Inflammatory macrophage treated with lipopolysaccharide for 4 hours (primary cell): ENCODE measurements at regions not wholly inside any gene's neighbourhood (a gene's known extent, or its start where the extent isn't known, plus 50 kb on each side); places are given as distances from the start of the nearest gene placed in this dataset.

Experiments
- DNase-seq: peaks from one replicate; pipeline ENCODE4 v3.0.0-alpha.2; 2020

DNA sequence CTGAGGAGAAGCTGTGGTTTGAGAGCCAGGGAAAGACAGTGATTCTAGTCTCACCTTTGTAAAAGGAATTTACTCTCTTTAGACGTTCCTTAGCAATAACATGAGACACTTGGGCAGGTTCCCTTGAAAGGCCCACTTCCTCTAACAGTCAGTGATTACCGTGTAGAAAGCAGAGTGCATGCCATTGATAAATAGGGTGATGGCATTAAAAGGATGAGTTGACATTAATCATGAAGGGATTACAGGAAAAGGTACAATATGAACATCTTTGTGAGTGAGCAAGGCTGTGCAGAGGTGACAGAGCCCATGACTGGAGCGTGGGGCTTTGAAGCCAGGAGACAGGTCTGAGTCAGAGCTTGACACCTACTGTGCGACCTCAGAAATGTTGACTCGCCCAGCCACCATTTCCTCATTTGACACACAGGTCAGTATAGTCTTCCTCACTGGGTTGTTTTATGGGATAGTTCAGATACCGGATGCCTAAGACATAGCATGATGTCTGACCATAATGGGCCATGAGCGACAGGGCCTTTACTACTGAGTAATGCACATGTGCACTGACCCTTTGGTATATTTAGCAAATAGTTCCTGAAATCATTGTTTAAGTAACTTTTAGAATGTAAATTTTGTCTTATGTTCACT lies 341.7 kb upstream of the MTNR1B start:
- DNase-seq: no peak

DNA sequence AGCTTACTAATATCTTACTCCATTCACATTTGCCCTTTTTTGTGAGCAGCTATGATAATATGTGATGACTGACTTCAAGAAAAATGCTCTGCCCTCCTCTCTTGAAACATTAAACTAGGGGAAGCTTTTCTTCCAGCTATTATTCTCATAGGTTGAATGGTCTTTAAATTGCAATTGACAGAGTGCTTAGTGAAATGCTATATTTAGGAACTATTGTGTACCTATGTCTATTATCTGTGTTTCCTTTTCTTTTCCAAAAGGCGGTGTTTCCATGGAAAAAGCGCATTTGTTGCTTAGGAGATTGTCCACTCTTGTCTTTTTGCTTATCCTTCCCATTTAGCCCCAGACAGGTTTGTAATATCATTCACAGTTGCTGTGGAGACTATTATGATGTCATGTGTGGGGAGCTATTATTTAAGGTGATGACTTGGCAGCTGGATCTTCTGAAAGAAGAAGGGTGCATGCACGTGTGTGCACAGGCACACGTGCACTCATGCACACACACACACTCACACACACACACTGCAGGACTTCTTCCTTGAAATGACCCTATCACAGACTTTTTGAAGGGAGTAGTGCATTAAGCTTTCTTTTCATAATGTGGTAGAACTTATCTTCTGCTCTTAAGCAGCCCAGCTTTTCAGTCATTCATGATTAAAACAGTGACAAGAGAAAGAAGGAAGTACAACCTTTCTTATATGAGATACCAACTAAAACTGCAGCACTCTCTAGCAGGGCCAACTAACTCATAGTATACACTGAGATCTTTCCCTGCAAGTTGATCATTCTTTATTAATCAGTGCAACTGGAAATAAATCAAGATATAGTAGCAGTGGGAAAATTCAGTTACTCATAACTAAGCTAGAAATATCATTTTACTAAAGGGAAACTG lies 340.8 kb upstream of the MTNR1B start:
- DNase-seq: no peak

DNA sequence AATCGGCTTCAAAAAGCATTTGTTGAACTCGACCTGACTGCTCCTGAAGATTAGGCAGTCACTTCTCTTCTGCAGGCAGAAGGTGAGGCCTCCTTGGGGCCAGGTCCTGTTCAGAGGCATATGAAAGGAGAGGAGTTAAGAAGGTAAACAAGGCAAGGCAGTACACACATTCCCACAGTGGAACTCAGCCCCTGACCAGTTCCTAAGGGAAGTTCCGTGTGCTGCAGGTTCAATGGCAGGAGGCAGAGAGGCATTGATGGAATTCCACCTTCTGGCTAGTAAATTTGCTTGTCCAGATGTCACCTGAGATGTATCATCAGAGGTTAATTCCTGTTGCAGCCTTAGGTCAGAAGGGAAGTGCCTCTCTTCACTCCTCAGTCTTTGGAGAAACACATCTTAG lies 337.0 kb upstream of the MTNR1B start:
- DNase-seq: no peak

DNA sequence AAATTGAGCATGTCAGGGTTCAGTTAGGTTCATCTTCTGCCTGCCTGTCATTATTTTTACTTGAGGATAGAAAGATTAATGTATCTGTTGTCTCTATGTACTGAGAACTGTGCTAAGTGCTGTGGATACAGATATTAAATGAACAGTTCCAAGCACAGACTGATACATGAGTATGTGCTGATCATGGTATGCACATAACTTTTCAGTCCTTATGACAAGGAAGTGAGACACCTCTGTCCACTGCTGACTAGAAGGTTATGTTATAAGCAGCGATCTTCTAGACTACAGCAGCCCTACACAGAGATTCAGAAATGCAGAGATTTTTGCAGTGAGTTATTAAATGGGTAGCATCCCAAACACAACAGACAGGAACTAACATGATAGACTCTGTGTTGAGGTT lies 335.6 kb upstream of the MTNR1B start:
- no peak for DNase-seq

DNA sequence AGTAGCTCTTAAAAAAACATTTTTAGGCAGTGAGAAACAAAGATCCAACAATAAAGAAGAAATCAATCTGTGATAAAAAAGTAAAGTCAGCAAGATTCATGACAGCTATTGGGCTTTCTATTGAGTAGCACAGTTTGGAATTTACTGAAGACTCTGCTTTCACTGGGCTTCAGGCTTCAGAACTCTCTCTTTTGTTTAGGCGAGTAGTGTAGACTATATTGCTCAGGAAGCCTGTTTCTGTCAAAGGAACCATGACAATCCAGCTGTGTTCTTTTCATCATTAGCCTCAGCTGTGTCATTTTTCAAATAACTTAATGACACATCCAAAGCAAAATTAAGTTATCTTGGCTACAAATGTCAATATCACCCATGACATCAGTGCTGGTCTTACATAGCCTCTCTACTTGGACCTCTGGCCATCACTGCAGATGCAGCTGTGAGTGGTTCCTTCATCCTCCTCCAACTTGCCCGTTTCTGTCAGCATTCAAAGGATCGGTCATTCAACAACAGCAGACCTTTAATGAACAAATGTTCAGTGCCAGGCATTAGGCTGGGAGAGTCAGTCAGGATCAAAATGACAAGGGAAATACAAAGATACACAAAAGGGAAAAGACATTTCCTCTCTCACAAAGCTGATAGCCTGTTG lies 332.8 kb upstream of the MTNR1B start:
- no peak for DNase-seq

DNA sequence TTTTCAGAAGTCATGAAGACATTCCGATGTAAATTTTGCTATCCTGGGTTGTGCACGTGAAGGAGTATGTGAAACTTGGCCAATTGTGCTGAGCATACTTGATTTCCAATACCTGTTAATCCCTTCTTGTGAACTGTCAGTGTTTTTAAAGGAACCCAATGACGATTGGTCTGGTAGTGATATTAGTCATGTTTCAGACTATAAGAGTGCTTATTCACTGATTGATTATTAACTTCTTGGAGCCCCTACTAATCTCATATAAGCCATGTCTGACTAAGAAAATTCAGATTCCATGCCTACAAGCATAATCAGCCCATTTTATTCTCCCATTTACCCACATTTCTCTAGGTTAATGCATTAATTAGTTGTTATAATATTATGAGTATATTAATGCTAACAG lies 330.8 kb upstream of the MTNR1B start:
- no peak for DNase-seq

DNA sequence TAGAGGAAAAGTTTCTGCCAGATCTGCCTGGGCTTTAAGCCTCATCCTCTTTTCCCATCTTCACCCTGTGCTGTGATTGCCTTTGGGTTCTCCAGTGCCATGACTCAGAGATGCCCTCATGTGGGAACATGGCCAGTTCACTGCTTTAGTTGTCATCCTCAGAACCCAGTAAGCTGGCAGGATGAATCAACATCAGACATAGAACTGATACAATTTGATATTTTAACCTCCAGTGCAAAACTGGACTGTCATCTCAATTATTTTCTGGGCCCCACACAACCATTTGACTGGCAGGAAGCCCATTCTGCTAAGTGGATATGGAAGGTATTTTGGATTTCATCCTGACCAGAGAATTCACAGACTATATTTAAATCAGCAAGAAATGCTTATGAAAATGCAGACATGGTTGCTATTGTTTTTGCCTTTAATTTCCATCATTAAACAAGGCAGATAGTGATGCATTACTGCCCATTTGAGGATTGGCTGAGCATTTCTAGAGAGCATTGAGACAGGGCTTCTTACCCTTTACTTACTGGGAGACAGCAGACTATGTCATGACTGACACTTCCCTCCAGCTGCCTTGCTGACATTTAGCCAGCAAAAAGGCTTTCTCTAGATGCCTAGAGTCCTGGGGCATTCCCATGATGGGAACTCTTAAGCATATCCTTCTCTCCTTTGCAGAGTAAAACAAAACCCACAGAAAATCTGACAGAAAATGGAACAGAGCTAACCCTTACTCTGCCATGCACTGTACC lies 327.1 kb upstream of the MTNR1B start:
- DNase-seq: no peak

DNA sequence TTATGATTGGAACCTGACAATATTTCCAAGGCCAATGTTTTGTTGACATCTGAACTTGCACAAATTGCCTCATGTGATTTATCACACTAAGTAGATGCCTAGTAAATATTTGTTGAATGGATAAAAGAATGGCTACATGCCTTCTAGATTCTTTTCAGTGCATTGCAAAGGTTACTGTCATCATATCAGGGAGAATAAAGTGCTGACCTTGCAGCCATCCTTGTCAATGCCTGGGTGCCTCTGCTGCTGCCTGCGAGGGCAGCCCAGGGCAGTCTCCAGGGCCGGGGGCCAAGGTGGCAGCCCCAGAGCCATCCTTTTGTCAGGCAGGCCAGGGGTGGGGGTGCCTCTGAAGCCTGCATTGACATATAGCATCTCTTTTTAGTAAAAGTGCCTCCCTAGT lies 325.6 kb upstream of the MTNR1B start:
- no peak for DNase-seq

DNA sequence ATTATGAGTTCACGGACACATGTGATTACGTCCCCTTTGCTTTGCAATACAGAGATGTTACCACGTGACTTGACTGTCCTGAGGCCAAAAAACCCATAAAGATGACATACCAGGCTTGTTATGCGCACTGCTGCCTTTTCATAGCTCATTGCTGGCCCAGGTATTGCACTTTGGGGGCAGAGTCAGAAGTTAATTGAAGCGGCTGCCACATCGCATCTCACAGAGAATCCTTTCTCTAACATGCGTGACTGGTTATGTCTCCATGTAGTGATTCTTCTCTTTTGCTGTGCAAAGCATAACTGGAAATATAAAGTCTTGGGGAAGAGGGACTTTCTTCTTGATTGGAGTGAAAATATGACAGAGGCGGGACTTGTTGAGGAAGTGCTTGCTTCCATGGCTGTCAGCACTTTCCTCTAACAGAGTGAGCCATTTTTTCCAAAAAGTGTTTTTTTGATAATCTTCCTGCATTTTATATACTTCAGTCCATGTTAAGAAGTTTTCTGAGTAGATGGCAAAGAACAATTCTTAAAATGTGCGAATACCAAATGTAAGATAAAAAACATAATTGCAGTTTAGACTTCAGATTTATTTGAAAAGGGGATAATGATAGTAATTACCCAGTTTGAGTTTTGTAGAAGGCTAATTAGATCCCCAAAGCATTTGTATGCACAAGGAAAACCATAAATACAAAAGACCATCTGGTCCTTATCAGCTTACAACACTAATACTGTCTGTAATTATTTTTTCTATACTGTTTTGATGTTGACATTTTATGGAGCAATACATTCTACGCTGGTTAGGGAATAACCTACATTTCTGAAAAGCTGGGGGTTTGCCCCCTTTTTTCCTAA lies 324.6 kb upstream of the MTNR1B start:
- DNase-seq: no peak

DNA sequence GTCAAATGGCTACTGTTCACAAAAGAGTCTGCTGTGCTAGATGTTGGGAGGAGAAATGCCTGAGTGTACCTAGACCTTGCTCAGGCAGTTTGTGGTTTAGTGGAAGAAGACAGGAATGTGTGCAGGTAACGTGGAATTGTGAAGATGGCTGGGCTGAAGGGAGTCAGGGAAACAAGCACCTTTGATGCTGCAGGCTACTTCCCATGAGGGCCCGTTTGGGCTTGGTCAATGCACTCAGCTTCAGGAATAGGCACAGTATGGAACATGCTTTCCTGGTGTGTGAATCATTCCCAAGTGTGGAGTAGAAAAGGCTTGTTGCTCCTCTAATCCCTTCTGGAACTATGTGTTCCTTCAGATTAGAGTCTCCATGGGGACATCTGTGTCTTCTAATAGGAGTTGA lies 318.3 kb upstream of the MTNR1B start:
- no peak for DNase-seq

DNA sequence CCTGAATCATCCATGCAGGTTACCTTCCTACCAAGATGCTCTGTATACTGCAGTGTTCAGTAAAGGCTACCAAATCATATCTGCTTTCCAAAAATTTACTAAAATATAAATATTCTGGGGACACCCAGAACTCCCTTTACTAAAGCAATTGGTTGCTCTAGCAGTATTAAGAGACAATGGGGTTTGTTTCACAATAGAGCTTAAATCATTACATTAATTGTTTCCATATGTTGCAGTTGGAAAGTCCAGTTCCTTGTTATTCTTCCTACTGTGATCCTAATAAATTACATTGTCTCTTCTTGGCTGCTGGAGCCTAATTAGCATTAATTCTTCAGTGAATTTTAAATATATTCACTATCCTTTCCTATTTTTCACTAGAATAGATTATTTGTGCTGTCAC lies 316.0 kb upstream of the MTNR1B start:
- no peak for DNase-seq

DNA sequence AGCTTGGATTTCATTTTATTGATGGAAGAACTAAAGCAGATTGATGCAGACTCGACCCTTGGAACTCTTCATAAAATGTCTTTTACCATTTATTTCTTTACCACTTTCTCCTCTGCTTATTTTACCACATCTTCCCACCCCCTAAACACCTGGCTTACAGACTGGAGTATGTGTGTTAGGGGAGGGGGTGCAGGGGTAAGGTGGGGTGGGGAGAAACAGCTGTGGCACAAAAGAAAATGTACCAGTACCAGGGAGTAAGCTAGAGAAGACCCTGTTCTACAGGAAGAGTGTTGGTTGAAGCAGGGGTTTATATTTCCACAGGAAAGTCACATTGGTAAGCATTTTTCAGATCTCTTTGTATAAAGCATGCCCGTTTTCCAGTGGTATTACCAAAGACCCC lies 312.7 kb upstream of the MTNR1B start:
- no peak for DNase-seq

DNA sequence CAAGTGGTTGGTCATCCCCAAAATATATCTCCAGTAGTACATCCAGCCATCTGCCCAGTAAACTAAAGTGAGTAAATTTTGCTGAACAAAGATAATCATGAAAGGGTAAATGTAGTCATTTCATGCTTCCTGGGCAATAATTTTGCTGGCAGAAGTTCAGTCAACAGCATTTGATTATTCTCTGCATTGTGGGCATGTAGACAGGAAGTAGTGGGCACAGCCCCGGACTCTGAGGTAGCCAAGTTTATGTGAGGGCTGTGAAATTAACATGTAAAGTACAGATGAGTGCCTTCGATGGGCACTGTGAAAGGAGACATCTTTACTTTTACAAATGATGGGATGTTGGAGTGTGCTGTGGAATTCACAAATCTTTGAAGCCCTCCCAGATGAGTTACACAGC lies 312.2 kb upstream of the MTNR1B start:
- DNase-seq: no peak

DNA sequence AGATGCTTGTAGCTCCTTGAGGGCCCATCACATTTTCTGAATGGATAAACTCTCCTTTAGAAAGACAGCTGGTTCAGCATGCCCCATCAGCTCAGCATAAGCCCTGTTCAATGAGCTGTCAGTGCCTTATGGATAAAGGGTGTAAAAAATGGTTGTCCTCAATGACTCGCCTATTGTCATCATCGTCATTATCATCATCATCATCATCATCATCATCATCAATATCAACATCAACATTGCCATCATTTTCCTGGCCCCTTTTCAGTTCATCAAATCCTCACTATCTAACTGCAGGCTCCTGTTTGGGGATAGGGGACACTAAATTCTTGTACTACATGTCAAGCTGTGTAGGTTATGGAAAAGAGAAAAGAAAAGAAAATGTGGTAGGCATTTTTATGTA lies 310.7 kb upstream of the MTNR1B start:
- DNase-seq: no peak

DNA sequence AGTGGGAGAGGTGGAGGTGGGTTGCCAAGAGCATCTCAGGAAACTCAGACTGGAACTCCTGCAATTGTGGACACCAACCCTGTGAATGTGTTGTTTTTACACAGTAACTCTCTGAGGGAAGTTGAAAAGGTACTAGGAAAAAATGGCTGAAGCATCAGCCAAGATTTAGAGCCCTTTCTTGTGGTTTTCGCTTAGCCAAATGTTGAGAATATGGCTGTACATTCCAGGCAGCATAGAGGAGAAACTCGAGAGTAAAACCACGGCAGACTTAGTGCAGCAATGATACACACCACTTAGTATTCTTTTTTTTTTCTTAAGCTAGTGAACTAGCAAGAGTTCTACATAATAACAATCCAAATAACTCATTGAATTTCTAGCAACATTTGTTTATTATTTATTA lies 309.7 kb upstream of the MTNR1B start:
- no peak for DNase-seq

DNA sequence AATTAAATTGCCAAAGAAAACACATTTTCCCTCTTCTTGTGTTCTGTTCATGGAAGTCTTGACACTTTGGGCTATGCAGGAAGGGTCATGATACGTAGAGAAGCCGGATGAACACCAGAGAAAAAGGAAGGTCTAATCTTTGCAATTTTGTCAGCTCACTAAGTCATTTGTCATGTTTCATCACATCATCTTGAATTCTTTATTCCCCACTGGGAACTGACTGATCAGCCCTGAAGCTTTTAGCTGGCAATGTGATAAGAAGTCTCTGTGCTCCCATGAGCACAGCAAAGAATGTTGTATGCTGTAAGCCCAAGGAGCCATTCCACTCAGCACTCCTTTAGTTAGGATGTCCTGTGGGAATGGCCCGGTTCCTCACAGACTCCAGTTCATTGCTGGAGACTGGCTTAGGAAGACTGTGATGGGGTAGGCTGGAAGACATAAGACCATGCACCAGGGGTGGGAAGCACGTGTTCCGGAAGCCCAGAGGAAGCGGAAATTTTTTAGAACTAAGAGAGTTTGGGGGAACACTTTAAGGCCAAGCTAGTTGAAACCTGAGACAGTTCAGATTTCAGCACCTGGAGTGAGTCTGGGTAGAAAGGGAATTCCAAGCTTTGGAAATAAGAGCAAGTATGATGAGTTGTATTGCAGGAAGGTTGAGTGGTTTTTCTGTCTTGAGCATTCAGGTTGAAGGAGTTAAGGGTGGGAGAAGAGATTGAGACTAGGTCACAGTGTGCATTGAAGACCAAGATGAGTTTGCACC lies 306.7 kb upstream of the MTNR1B start:
- DNase-seq: no peak

DNA sequence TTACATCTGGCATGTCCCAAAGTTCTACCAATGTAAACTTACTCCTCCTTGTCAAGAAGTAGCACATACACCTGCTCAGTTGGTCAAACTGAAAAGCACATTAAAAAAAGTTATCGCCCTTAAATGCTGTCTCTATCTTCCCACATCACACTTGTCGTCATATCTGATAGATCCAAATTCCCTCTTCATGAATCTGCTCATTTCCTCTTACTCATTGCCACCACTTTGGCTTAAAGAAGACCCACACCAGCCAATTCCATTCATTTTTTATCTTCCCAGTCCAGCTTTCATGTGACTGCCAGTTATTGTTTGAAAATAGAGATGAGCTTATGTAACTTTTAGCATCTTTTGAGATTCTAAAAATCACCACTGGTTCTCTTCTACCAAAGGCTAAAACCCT lies 305.9 kb upstream of the MTNR1B start:
- DNase-seq: no peak

DNA sequence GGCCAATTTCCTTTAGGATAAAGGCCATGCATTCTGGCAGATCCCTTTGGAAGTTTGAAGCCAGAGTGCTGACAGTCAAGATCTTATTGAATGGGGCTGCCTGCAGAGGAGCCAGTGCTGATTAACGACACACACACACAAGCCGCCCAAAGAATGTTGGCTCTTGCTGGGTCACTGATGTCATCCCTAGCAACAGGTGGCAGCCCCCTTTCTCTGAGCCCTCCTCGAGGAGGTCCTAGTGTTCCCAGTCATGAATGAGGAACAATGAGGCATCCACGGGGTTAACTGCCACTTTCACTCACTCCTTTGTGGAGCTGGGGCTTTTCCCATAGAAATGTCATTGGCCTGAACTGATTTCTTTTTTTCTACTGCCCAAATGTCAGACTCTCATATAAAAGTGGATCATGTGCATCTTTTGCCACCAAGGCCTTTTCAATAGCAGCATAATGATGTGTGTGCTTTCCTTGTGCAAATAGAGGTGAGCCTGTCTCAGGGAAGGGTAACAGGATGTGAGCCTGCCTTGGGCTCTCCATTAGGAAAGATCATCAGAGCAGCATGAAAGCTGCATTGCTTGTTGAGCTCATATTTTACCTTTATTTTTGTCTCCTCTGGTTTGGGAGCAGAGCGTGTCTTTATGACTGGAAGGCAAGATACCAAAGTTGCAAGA lies 301.8 kb upstream of the MTNR1B start:
- no peak for DNase-seq

DNA sequence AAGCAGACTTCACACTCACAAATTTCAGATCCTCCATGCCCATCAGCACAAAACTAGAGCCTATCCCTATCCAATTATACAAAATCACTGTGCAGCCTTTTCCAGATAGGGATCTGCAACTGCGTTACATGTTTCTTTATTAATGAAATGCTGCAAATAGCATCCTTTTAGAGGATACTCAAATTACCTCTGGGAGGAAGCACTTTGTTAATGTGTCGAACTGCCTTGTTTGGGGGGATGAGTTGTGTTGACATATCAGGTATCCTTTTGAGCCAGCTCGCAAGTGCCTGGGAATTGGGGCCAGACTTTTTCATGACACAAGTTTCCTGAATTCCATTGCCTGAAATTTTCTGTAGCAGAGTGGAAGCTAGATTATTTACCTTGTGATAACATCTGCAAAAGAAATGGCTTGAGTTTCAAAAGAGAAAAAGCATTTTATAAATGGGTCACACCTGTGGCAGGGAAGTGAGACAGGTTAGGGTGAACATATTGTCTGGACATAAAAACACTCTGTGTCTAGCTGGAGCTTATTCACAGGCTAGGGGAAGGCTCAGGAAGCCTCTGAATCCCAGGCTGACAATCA lies 299.1 kb upstream of the MTNR1B start:
- no peak for DNase-seq

DNA sequence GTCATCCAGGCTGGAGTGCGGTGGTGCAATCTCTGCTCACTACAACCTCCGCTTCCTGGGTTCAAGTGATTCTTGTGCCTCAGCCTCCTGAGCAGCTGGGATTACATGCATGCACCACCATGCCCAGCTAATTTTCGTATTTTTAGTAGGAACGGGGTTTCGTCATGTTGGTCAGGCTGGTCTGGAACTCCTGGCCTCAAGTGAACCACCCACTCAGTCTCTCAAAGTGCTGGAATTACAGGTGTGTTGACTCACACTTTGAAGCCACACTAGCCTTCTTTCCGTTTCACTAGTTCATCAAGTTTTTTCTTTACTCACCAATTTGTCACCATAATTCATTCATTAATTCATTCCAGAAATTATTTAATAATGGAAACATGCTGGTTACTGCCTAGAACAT lies 298.4 kb upstream of the MTNR1B start:
- DNase-seq: no peak

DNA sequence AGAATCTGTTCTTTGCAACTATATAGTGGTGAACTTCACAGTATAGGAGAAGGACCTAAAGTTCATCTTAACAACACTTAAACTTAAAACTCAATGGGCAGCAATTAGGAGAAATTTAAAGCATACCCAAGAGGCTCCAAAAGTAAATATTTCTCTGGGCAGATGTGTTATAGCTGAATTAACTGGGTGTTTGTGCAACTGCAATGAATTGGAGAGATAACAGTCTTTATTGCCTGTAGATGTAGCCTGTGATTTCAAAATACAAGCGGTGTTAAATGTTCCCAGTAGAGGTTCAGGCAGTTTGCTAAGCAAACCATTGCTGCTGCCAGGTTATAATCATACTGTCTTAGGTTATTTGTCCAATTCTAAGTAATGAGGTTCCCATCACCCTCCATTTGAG lies 294.1 kb upstream of the MTNR1B start:
- DNase-seq: no peak
